Skeletal muscle tissue (tissue), 3 donors: ENCODE measurements at regions not wholly inside any gene's neighbourhood (a gene's known extent, or its start where the extent isn't known, plus 50 kb on each side); places are given as distances from the start of the nearest gene placed in this dataset.

Experiments
- H3K27ac ChIP-seq: one replicate; pipeline ENCODE4 v1.7.0; 2013; ENCODE audit warnings: mild to moderate bottlenecking, low read depth, low read length, inconsistent platforms
- H3K27me3 ChIP-seq, 3 donors: one replicate each; pipeline ENCODE4 v1.7.0; 2013; ENCODE audit warnings: low read length in 3 of 3; ENCODE audit not compliant: control insufficient read depth in 3 of 3, insufficient read depth in 3 of 3
- H3K36me3 ChIP-seq, 3 donors: one replicate each; pipeline ENCODE4 v1.7.0; 2013; ENCODE audit warnings: low read length in 3 of 3; ENCODE audit not compliant: control insufficient read depth in 3 of 3, insufficient read depth in 3 of 3
- H3K4me1 ChIP-seq, 3 donors: one replicate each; pipeline ENCODE4 v1.7.0; 2013; ENCODE audit warnings: low read length in 3 of 3, mild to moderate bottlenecking in 3 of 3; ENCODE audit not compliant: control insufficient read depth in 3 of 3, insufficient read depth in 3 of 3
- H3K4me3 ChIP-seq, 3 donors: one replicate each; pipeline ENCODE4 v1.7.0; 2013; ENCODE audit warnings: low read length in 3 of 3
- H3K9ac ChIP-seq, 3 donors: one replicate each; pipeline ENCODE4 v1.7.0; 2013; ENCODE audit warnings: low read length in 3 of 3, mild to moderate bottlenecking in 3 of 3, moderate library complexity in 2 of 3, low read depth in 1 of 3
- H3K9me3 ChIP-seq, 3 donors: one replicate each; pipeline ENCODE4 v1.7.0; 2013; ENCODE audit warnings: low read length in 3 of 3; ENCODE audit not compliant: control insufficient read depth in 3 of 3
- donor health status: Osteomylitis.

DNA sequence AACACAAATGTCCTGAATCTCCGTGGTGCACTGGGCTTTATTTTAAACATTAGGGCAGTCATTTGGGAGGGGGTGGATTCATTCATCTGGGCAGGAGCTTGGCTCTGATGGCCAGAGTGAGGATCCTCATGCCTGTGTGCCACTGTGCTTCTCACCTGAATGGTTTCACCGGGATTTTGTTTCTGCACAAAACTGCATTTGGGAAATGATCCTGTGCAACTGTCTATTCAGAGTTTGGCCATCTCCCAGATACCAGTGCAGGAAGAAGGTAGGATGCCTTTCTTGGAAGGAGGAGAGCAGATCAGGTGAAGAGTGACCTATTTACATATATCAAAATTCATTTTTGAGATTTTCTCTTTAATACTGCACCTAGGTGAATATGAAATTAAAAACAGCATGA lies 514.4 kb upstream of the SEMA6A start:
- no peaks in the 10 kb centered on the region for H3K9me3 ChIP-seq
- no peaks in the 10 kb centered on the region for H3K4me1 ChIP-seq
- no peak overlapping the region for H3K9ac ChIP-seq
- no peaks in the 10 kb centered on the region for H3K27me3 ChIP-seq
- H3K4me3 ChIP-seq: no peak overlapping the region
- H3K36me3 ChIP-seq: no peaks in the 10 kb centered on the region
- no peak overlapping the region for H3K27ac ChIP-seq

- H3K4me1 ChIP-seq: no peaks in the 10 kb centered on the region
- H3K27me3 ChIP-seq: no peaks in the 10 kb centered on the region
- no peak overlapping the region for H3K9ac ChIP-seq
- H3K36me3 ChIP-seq: no peaks in the 10 kb centered on the region
- no peaks in the 10 kb centered on the region for H3K9me3 ChIP-seq
- no peak overlapping the region for H3K27ac ChIP-seq
- no peak overlapping the region for H3K4me3 ChIP-seq
These were observed 513.6 kb upstream of the SEMA6A start for GRCh38 chr5:117088176-117088575.

- H3K9ac ChIP-seq: no peak overlapping the region
- no peaks in the 10 kb centered on the region for H3K36me3 ChIP-seq
- no peak overlapping the region for H3K4me3 ChIP-seq
- H3K9me3 ChIP-seq: no peaks in the 10 kb centered on the region
- no peak overlapping the region for H3K27ac ChIP-seq
- no peaks in the 10 kb centered on the region for H3K27me3 ChIP-seq
- H3K4me1 ChIP-seq: no peaks in the 10 kb centered on the region
These were observed 509.4 kb upstream of the SEMA6A start for GRCh38 chr5:117084067-117084466.

DNA sequence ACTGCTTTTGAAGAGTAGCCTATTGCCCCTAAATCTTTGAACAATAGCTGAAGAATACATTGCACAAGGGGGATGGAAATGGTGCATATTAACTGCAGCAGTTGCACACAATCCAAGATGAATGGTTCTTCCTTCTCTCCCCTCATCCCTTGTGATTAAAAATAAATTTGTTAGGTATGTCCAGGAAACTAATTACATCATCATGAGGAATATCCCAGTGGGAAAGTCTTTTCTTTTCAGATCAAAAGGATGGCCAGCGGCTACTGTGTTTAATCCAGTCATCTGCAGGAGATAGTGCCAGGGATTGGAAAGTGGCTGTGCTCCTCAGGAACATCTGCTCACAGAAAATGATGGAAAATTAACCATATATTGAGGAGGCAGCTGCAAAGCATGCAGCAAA lies 508.4 kb upstream of the SEMA6A start:
- Histone ChIP-seq H3K9me3 (no peaks in the 10 kb centered on the region), H3K36me3 (no peaks in the 10 kb centered on the region), H3K4me3 (no peak overlapping the region), H3K27ac (no peak overlapping the region), H3K27me3 (no peaks in the 10 kb centered on the region), H3K9ac (no peak overlapping the region), H3K4me1 (no peaks in the 10 kb centered on the region)

GRCh38 chr5:117077142-117077541 lies 502.5 kb upstream of the SEMA6A start:
- H3K4me1 ChIP-seq: no peaks in the 10 kb centered on the region
- H3K27ac ChIP-seq: no peak overlapping the region
- H3K27me3 ChIP-seq: no peaks in the 10 kb centered on the region
- peaks cover 0 to 2% (median 0%) of the 10 kb centered on the region in 3 donors for H3K9me3 ChIP-seq
- no peak overlapping the region for H3K4me3 ChIP-seq
- H3K9ac ChIP-seq: no peak overlapping the region
- no peaks in the 10 kb centered on the region for H3K36me3 ChIP-seq

- Histone ChIP-seq H3K9ac (no peak overlapping the region), H3K9me3 (peaks cover 0 to 4% (median 0%) of the 10 kb centered on the region in 3 donors), H3K4me1 (no peaks in the 10 kb centered on the region), H3K27ac (no peak overlapping the region), H3K36me3 (no peaks in the 10 kb centered on the region), H3K4me3 (no peak overlapping the region), H3K27me3 (no peaks in the 10 kb centered on the region)
These were observed 497.8 kb upstream of the SEMA6A start for GRCh38 chr5:117072439-117072838.

DNA sequence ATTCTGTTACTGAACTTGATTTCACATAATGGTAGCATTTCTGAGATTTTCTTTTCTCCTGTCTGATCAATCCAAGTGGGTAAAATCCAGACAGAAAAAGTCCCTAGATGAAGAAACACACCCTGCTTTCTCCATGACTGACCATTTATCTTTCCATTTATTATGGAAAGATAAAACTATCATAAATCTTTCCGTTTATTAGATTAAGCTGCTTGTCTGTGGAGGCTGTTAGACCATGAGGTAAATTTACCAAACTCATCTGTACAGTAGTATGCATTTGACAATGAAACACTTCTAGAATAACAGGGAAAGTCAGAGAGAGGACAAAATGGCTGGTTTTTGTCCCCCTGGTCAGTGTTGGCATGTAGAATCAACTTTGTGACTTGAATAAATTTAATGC lies 491.2 kb upstream of the SEMA6A start:
- Histone ChIP-seq H3K9me3 (peaks cover 0 to 2% (median 0%) of the 10 kb centered on the region in 3 donors), H3K4me1 (no peaks in the 10 kb centered on the region), H3K27me3 (no peaks in the 10 kb centered on the region), H3K27ac (no peak overlapping the region), H3K36me3 (no peaks in the 10 kb centered on the region), H3K9ac (no peak overlapping the region), H3K4me3 (no peak overlapping the region)

DNA sequence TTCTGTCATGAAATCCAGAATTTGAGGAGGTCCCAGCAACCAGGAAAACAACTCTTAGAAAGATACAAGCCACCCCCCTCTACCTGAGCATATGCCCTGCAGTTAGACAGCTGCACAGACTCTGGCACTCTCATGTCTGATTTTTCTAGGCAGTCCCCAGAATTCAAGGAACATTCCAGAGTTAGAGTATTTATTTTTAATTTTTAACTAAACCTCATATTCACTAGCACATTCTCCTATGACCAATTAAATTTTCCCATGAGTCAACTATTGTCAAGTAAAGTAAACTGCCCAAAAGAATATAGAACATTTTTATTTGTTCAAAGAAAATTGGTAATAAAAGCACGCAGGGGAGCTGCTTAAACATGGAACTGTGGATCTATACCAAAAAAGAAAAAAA lies 490.5 kb upstream of the SEMA6A start:
- H3K9me3 ChIP-seq: peaks cover 0 to 1% (median 0%) of the 10 kb centered on the region in 3 donors
- no peaks in the 10 kb centered on the region for H3K27me3 ChIP-seq
- H3K4me1 ChIP-seq: no peaks in the 10 kb centered on the region
- H3K27ac ChIP-seq: no peak overlapping the region
- no peak overlapping the region for H3K9ac ChIP-seq
- H3K36me3 ChIP-seq: no peaks in the 10 kb centered on the region
- H3K4me3 ChIP-seq: no peak overlapping the region

- H3K4me1 ChIP-seq: no peaks in the 10 kb centered on the region
- H3K4me3 ChIP-seq: no peak overlapping the region
- H3K27me3 ChIP-seq: no peaks in the 10 kb centered on the region
- H3K36me3 ChIP-seq: no peaks in the 10 kb centered on the region
- no peaks in the 10 kb centered on the region for H3K9me3 ChIP-seq
- no peak overlapping the region for H3K9ac ChIP-seq
- no peak overlapping the region for H3K27ac ChIP-seq
These were observed 485.5 kb upstream of the SEMA6A start for GRCh38 chr5:117060099-117060498.

GRCh38 chr5:117058740-117059139 lies 484.1 kb upstream of the SEMA6A start:
- no peak overlapping the region for H3K27ac ChIP-seq
- no peak overlapping the region for H3K4me3 ChIP-seq
- no peaks in the 10 kb centered on the region for H3K36me3 ChIP-seq
- no peaks in the 10 kb centered on the region for H3K4me1 ChIP-seq
- H3K27me3 ChIP-seq: no peaks in the 10 kb centered on the region
- H3K9me3 ChIP-seq: no peaks in the 10 kb centered on the region
- H3K9ac ChIP-seq: no peak overlapping the region

DNA sequence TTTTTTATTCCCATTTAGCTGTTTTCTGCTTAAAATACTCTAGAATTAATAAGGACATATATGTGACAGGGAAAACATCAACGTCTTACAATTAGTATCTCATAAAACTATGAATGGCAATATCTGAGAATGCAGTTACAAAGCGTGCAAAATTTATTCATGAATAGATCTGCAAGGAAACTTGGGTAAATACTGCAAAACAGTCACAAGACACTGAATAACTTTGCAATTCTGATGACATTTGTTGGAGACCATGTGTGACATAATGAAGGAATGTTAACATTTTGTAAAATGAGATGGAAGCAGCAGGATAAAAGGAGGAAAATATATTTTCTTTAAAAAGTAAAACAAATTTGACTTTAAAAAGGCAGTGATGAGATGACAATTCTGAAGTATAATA lies 480.9 kb upstream of the SEMA6A start:
- H3K36me3 ChIP-seq: no peaks in the 10 kb centered on the region
- no peak overlapping the region for H3K4me3 ChIP-seq
- no peaks in the 10 kb centered on the region for H3K4me1 ChIP-seq
- H3K27me3 ChIP-seq: no peaks in the 10 kb centered on the region
- no peak overlapping the region for H3K9ac ChIP-seq
- no peaks in the 10 kb centered on the region for H3K9me3 ChIP-seq
- H3K27ac ChIP-seq: no peak overlapping the region
